ENCODE measurements at regions not wholly inside any gene's neighbourhood (a gene's known extent, or its start where the extent isn't known, plus 50 kb on each side); places are given as distances from the start of the nearest gene placed in this dataset.

DNA sequence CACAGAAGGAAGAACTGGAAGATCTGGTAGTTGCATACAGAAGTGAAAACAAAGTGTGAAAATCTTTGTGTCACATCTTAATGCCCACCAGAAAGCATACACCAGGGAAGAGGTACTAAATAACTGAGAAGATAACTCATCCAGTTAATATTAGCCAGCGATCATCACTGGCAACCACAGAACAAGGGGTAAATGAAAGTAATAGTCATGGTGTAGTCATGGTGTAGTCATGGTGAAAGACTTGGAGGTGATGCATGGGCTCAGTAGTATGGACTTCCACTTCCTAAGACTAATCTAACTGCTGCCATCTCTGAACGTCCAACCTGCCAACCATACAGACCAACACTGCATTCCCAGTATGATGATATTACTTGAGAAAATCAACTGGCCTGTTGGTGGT lies 481.2 kb upstream of the NR5A2 start:
- Histone ChIP-seq H4K20me1 (ENCODE audit: insufficient read depth, low read length) (no peaks in the 10 kb centered on the region), H2AFZ (ENCODE audit: low read length) (no peak overlapping the region), H3K27ac (ENCODE audit: extremely low read length, insufficient read depth, low read length) (no peak overlapping the region), H3K9me3 (ENCODE audit: low read length) (peaks cover 6% of the 10 kb centered on the region; the same call in 1 of the 2 replicates), H3K4me2 (ENCODE audit: low read depth, low read length) (no peak overlapping the region), H3K9ac (ENCODE audit: insufficient read depth, low read depth, low read length) (no peak overlapping the region), H3K4me3 (replicated peaks in 1 of 3; ENCODE audit: insufficient read depth in 1 of 3, low read depth in 2 of 3, low read length in 3 of 3) (no peak overlapping the region), H3K27me3 (ENCODE audit: control insufficient read depth in 1 of 2, insufficient read depth in 2 of 2, low read length in 2 of 2) (no peaks in the 10 kb centered on the region), H3K79me2 (ENCODE audit: insufficient read depth, low read length) (no peaks in the 10 kb centered on the region), H3K4me1 (ENCODE audit: insufficient read depth, low read length) (no peaks in the 10 kb centered on the region), H3K36me3 (replicated peaks in 1 of 2; ENCODE audit: control insufficient read depth in 1 of 2, insufficient read depth in 2 of 2, low read length in 2 of 2) (no peaks in the 10 kb centered on the region)
- FAIRE-seq, result no peak
- no peak for ATAC-seq
- ChIA-PET POLR2A (no interaction called here), CTCF (ENCODE audit: low intra/inter-chr PET ratio, low total read pairs) (no interaction called here)
- WGBS (ENCODE audit: low lambda C conversion rate), result 13% methylated on average over 2 of the region's 2 CpGs
- no TSS peak for BruUV-seq (replicated peaks)
- in situ Hi-C loops (cut with HindIII; ENCODE audit: extremely low pct_ligation_motif_present, low pct_unique_long_range_greater_than_20kb) (no loop called here), intact Hi-C loops (cut with micrococcal nuclease; ENCODE audit: unreplicated experiment) (no loop called here)
- no peak for DNase-seq (ENCODE audit: low spot score)
- no peak for TF ChIP-seq GTF3A (CRISPR knock-in tag; conservative IDR thresholded peaks at IDR 0.05)
- TF ChIP-seq, protein P1, sequence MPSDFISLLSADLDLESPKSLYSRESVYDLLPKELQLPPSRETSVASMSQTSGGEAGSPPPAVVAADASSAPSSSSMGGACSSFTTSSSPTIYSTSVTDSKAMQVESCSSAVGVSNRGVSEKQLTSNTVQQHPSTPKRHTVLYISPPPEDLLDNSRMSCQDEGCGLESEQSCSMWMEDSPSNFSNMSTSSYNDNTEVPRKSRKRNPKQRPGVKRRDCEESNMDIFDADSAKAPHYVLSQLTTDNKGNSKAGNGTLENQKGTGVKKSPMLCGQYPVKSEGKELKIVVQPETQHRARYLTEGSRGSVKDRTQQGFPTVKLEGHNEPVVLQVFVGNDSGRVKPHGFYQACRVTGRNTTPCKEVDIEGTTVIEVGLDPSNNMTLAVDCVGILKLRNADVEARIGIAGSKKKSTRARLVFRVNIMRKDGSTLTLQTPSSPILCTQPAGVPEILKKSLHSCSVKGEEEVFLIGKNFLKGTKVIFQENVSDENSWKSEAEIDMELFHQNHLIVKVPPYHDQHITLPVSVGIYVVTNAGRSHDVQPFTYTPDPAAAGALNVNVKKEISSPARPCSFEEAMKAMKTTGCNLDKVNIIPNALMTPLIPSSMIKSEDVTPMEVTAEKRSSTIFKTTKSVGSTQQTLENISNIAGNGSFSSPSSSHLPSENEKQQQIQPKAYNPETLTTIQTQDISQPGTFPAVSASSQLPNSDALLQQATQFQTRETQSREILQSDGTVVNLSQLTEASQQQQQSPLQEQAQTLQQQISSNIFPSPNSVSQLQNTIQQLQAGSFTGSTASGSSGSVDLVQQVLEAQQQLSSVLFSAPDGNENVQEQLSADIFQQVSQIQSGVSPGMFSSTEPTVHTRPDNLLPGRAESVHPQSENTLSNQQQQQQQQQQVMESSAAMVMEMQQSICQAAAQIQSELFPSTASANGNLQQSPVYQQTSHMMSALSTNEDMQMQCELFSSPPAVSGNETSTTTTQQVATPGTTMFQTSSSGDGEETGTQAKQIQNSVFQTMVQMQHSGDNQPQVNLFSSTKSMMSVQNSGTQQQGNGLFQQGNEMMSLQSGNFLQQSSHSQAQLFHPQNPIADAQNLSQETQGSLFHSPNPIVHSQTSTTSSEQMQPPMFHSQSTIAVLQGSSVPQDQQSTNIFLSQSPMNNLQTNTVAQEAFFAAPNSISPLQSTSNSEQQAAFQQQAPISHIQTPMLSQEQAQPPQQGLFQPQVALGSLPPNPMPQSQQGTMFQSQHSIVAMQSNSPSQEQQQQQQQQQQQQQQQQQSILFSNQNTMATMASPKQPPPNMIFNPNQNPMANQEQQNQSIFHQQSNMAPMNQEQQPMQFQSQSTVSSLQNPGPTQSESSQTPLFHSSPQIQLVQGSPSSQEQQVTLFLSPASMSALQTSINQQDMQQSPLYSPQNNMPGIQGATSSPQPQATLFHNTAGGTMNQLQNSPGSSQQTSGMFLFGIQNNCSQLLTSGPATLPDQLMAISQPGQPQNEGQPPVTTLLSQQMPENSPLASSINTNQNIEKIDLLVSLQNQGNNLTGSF (CRISPR knock-in tag; IDR thresholded peaks at IDR 0.05), result no peak
- TF ChIP-seq, protein P2, sequence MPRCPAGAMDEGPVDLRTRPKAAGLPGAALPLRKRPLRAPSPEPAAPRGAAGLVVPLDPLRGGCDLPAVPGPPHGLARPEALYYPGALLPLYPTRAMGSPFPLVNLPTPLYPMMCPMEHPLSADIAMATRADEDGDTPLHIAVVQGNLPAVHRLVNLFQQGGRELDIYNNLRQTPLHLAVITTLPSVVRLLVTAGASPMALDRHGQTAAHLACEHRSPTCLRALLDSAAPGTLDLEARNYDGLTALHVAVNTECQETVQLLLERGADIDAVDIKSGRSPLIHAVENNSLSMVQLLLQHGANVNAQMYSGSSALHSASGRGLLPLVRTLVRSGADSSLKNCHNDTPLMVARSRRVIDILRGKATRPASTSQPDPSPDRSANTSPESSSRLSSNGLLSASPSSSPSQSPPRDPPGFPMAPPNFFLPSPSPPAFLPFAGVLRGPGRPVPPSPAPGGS (CRISPR knock-in tag; IDR thresholded peaks at IDR 0.05), result no peak
- TF ChIP-seq ZNF253 (CRISPR knock-in tag; IDR thresholded peaks at IDR 0.05; ENCODE audit: borderline replicate concordance), result no peak
- TF ChIP-seq MATR3 (CRISPR knock-in tag; IDR thresholded peaks at IDR 0.05), result no peak
- no peak for TF ChIP-seq CBX5 (CRISPR knock-in tag; IDR thresholded peaks at IDR 0.05; ENCODE audit: borderline replicate concordance)
- TF ChIP-seq ZNF768 (CRISPR knock-in tag; IDR thresholded peaks at IDR 0.05), result no peak
- TF ChIP-seq PRPF4 (IDR thresholded peaks at IDR 0.05; ENCODE audit: low read depth, low read length, poor library complexity, severe bottlenecking), result no peak
- TF ChIP-seq IRF1 (CRISPR knock-in tag; IDR thresholded peaks at IDR 0.05; ENCODE audit: low read depth), result no peak
- TF ChIP-seq ZNF652 (CRISPR knock-in tag; IDR thresholded peaks at IDR 0.05; ENCODE audit: borderline replicate concordance, low read depth), result no peak
- TF ChIP-seq ZBTB25 (CRISPR knock-in tag; IDR thresholded peaks at IDR 0.05), result no peak
- TF ChIP-seq HES4 (CRISPR knock-in tag; IDR thresholded peaks at IDR 0.05; ENCODE audit: borderline replicate concordance), result no peak
- TF ChIP-seq ZNF598 (CRISPR knock-in tag; IDR thresholded peaks at IDR 0.05; ENCODE audit: borderline replicate concordance), result no peak
- no peak for TF ChIP-seq ZNF563 (CRISPR knock-in tag; IDR thresholded peaks at IDR 0.05)
- TF ChIP-seq ZNF737 (CRISPR knock-in tag; IDR thresholded peaks at IDR 0.05; ENCODE audit: borderline replicate concordance), result no peak
